ENCODE measurements at regions not wholly inside any gene's neighbourhood (a gene's known extent, or its start where the extent isn't known, plus 50 kb on each side); places are given as distances from the start of the nearest gene placed in this dataset.

DNA sequence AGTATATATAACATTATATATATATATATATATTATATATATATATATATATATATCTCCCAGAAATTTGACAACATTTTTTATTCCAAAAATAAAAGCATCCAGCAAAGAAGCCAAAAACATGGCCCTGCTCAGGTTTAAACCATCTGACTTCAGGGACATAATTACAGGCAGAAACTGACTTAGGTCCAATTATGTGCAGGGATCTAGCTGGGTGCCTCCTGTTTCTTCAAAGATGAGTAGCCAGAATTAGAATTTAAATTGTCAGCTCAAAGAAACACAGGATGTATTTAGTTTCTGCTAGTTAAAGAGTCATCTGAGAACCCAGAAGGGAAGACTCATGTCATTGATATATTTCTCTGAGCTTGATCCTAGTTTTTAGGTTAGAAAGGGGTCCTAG lies 656.4 kb upstream of the TEX47 start (continued):
- TF ChIP-seq, protein P1, sequence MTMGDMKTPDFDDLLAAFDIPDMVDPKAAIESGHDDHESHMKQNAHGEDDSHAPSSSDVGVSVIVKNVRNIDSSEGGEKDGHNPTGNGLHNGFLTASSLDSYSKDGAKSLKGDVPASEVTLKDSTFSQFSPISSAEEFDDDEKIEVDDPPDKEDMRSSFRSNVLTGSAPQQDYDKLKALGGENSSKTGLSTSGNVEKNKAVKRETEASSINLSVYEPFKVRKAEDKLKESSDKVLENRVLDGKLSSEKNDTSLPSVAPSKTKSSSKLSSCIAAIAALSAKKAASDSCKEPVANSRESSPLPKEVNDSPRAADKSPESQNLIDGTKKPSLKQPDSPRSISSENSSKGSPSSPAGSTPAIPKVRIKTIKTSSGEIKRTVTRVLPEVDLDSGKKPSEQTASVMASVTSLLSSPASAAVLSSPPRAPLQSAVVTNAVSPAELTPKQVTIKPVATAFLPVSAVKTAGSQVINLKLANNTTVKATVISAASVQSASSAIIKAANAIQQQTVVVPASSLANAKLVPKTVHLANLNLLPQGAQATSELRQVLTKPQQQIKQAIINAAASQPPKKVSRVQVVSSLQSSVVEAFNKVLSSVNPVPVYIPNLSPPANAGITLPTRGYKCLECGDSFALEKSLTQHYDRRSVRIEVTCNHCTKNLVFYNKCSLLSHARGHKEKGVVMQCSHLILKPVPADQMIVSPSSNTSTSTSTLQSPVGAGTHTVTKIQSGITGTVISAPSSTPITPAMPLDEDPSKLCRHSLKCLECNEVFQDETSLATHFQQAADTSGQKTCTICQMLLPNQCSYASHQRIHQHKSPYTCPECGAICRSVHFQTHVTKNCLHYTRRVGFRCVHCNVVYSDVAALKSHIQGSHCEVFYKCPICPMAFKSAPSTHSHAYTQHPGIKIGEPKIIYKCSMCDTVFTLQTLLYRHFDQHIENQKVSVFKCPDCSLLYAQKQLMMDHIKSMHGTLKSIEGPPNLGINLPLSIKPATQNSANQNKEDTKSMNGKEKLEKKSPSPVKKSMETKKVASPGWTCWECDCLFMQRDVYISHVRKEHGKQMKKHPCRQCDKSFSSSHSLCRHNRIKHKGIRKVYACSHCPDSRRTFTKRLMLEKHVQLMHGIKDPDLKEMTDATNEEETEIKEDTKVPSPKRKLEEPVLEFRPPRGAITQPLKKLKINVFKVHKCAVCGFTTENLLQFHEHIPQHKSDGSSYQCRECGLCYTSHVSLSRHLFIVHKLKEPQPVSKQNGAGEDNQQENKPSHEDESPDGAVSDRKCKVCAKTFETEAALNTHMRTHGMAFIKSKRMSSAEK (CRISPR knock-in tag; IDR thresholded peaks at IDR 0.05; ENCODE audit: borderline replicate concordance) = no peak

- ChIA-PET POLR2A (no interaction called here), CTCF (interaction anchor here (0.5 kb wide), 1 partner anchor 970 kb away, joined by 3 read pairs; no protein-coding TSS in a partner anchor)
- H3K27ac Mint-ChIP-seq = no peak overlapping the region
- H3K4me1 Mint-ChIP-seq = no peaks in the 10 kb centered on the region
- no peaks in the 10 kb centered on the region for H3K36me3 Mint-ChIP-seq
- DNase-seq (ENCODE audit: low spot score) (no peak), ATAC-seq (no peak)
- TF ChIP-seq SOX15 (CRISPR knock-in tag; IDR thresholded peaks at IDR 0.05) = no peak
- TF ChIP-seq, protein P2, sequence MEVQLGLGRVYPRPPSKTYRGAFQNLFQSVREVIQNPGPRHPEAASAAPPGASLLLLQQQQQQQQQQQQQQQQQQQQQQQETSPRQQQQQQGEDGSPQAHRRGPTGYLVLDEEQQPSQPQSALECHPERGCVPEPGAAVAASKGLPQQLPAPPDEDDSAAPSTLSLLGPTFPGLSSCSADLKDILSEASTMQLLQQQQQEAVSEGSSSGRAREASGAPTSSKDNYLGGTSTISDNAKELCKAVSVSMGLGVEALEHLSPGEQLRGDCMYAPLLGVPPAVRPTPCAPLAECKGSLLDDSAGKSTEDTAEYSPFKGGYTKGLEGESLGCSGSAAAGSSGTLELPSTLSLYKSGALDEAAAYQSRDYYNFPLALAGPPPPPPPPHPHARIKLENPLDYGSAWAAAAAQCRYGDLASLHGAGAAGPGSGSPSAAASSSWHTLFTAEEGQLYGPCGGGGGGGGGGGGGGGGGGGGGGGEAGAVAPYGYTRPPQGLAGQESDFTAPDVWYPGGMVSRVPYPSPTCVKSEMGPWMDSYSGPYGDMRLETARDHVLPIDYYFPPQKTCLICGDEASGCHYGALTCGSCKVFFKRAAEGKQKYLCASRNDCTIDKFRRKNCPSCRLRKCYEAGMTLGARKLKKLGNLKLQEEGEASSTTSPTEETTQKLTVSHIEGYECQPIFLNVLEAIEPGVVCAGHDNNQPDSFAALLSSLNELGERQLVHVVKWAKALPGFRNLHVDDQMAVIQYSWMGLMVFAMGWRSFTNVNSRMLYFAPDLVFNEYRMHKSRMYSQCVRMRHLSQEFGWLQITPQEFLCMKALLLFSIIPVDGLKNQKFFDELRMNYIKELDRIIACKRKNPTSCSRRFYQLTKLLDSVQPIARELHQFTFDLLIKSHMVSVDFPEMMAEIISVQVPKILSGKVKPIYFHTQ (CRISPR knock-in tag; IDR thresholded peaks at IDR 0.05) = no peak
- TF ChIP-seq, protein P3, sequence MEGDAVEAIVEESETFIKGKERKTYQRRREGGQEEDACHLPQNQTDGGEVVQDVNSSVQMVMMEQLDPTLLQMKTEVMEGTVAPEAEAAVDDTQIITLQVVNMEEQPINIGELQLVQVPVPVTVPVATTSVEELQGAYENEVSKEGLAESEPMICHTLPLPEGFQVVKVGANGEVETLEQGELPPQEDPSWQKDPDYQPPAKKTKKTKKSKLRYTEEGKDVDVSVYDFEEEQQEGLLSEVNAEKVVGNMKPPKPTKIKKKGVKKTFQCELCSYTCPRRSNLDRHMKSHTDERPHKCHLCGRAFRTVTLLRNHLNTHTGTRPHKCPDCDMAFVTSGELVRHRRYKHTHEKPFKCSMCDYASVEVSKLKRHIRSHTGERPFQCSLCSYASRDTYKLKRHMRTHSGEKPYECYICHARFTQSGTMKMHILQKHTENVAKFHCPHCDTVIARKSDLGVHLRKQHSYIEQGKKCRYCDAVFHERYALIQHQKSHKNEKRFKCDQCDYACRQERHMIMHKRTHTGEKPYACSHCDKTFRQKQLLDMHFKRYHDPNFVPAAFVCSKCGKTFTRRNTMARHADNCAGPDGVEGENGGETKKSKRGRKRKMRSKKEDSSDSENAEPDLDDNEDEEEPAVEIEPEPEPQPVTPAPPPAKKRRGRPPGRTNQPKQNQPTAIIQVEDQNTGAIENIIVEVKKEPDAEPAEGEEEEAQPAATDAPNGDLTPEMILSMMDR (IDR thresholded peaks at IDR 0.05) = no peak
- no peak for TF ChIP-seq TP53 (CRISPR knock-in tag; IDR thresholded peaks at IDR 0.05)
- TF ChIP-seq CDX4 (CRISPR knock-in tag; IDR thresholded peaks at IDR 0.05; ENCODE audit: borderline replicate concordance) = no peak
- no peak for TF ChIP-seq ZNF425 (CRISPR knock-in tag; conservative IDR thresholded peaks at IDR 0.05)
- TF ChIP-seq SMAD4 (CRISPR knock-in tag; IDR thresholded peaks at IDR 0.05) = no peak
- no peak for TF ChIP-seq HMGA2 (CRISPR knock-in tag; IDR thresholded peaks at IDR 0.05)
- no peak for TF ChIP-seq MYBL2 (CRISPR knock-in tag; IDR thresholded peaks at IDR 0.05)
- TF ChIP-seq ATF2 (CRISPR knock-in tag; IDR thresholded peaks at IDR 0.05; ENCODE audit: borderline replicate concordance, low read depth) = no peak
- TF ChIP-seq, protein P4, sequence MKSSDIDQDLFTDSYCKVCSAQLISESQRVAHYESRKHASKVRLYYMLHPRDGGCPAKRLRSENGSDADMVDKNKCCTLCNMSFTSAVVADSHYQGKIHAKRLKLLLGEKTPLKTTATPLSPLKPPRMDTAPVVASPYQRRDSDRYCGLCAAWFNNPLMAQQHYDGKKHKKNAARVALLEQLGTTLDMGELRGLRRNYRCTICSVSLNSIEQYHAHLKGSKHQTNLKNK (CRISPR knock-in tag; IDR thresholded peaks at IDR 0.05) = no peak
- TF ChIP-seq, protein P5, sequence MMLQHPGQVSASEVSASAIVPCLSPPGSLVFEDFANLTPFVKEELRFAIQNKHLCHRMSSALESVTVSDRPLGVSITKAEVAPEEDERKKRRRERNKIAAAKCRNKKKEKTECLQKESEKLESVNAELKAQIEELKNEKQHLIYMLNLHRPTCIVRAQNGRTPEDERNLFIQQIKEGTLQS (CRISPR knock-in tag; conservative IDR thresholded peaks at IDR 0.05) = no peak
- H3K27me3 Mint-ChIP-seq (ENCODE audit: low read depth) = no peaks in the 10 kb centered on the region
- no peak overlapping the region for H3K4me3 Mint-ChIP-seq
- H3K9me3 Mint-ChIP-seq = no peaks in the 10 kb centered on the region; the same call in 1 of the 2 replicates
Measured at GRCh38 chr7:89456556-89456955, 661.0 kb upstream of the TEX47 start.

All from WTC11 (cell line).